OCI-LY7 (cell line): ENCODE measurements at regions not wholly inside any gene's neighbourhood (a gene's known extent, or its start where the extent isn't known, plus 50 kb on each side); places are given as distances from the start of the nearest gene placed in this dataset.

Experiments used
- EZH2phosphoT487 ChIP-seq: fragments of 200-600 bp; sonication (generic); IDR thresholded peaks from 2 replicates; pipeline ENCODE4 v1.6.1; 2018; ENCODE audit warnings: low read depth, borderline replicate concordance, mild to moderate bottlenecking, mixed run types, antibody characterized with exemption, low read length, moderate library complexity, mixed read lengths
- TF ChIP-seq, protein P1 (sequence below): fragments of 200-600 bp; sonication (generic); conservative IDR thresholded peaks from 2 replicates; pipeline ENCODE4 v1.5.1; 2014; ENCODE audit warnings: mild to moderate bottlenecking, antibody characterized with exemption, low read length, moderate library complexity, mixed read lengths

DNA sequence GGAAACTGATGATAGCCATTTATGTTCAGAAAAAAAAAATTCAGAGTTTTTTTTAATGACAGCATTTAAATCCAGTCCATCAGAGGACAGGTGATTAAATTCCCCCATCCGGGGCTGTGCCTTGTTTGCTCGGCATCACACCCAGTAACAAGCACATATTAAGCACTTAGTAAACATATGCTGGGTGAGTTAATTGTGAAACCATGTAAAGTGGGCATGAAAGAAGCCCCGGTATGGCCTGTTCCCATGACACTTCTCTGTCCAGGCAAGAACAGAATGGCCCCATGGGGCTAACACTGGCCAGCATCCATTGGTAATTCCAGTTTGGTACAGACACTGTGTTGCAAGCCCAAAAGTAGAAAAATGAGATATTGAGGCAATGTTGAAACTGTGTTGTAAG is 220.8 kb upstream of the RNF32 start:
- TF ChIP-seq, protein P1, sequence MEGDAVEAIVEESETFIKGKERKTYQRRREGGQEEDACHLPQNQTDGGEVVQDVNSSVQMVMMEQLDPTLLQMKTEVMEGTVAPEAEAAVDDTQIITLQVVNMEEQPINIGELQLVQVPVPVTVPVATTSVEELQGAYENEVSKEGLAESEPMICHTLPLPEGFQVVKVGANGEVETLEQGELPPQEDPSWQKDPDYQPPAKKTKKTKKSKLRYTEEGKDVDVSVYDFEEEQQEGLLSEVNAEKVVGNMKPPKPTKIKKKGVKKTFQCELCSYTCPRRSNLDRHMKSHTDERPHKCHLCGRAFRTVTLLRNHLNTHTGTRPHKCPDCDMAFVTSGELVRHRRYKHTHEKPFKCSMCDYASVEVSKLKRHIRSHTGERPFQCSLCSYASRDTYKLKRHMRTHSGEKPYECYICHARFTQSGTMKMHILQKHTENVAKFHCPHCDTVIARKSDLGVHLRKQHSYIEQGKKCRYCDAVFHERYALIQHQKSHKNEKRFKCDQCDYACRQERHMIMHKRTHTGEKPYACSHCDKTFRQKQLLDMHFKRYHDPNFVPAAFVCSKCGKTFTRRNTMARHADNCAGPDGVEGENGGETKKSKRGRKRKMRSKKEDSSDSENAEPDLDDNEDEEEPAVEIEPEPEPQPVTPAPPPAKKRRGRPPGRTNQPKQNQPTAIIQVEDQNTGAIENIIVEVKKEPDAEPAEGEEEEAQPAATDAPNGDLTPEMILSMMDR, result no peak
- TF ChIP-seq EZH2phosphoT487, result no peak
